ENCODE measurements at regions not wholly inside any gene's neighbourhood (a gene's known extent, or its start where the extent isn't known, plus 50 kb on each side); places are given as distances from the start of the nearest gene placed in this dataset.
"Not testable (repeated sequence)": the region's sequence is repeated elsewhere in the genome, so short reads cannot be mapped to it uniquely, and the experiment has no call there.

DNA sequence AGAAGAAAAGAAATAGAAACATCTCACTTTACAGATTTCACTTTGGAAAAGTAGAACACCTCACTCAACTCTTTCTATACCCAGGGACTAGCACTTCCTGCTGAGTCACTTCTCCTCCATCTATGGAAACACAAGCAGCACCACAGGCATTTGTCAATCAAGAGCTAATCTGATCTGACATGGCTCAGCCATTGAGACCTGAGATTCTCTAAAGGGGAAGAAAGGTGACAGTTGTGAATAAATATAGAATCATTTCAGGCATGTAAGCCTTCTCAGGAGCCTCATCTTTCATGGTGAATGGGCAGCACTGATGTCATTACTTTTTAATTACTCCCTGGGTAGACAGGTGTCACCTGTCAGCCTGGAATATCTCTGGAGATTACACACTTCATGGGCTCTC, 559.8 kb downstream of the HINT1 start:
- no peaks in the 10 kb centered on the region for H3K4me1 ChIP-seq (ENCODE audit: control insufficient read depth in 2 of 2, insufficient read depth in 2 of 2, low read length in 1 of 2)
- no peak overlapping the region for H3K4me3 ChIP-seq (ENCODE audit: low read depth in 1 of 2, low read length in 2 of 2)
- H3K9me3 ChIP-seq (ENCODE audit: control insufficient read depth in 2 of 2, insufficient read depth in 1 of 2, low read depth in 1 of 2, low read length in 1 of 2): no peaks in the 10 kb centered on the region
- H3K36me3 ChIP-seq (ENCODE audit: control insufficient read depth in 2 of 2, insufficient read depth in 2 of 2, low read length in 1 of 2): no peaks in the 10 kb centered on the region
- H3K27me3 ChIP-seq (ENCODE audit: control insufficient read depth in 1 of 2, insufficient read depth in 2 of 2, low read length in 2 of 2): no peaks in the 10 kb centered on the region
- no peak overlapping the region for H3K27ac ChIP-seq (ENCODE audit: low read depth in 2 of 2, low read length in 1 of 2)

DNA sequence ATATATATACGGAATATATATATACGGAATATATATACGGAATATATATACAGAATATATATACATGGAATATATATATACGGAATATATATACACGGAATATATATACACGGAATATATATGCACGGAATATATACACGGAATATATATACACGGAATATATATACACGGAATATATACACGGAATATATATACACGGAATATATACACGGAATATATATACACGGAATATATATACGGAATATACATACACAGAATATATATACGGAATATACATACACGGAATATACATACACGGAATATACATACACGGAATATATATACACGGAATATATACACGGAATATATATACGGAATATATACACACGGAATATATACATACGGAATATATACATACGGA, 568.4 kb downstream of the HINT1 start:
- 83 to 84% methylated on average over 25 of the region's 25 CpGs for WGBS, 2 donors
- H3K36me3 ChIP-seq (ENCODE audit: control insufficient read depth in 2 of 2, insufficient read depth in 2 of 2, low read length in 1 of 2); H3K4me1 ChIP-seq (ENCODE audit: control insufficient read depth in 2 of 2, insufficient read depth in 2 of 2, low read length in 1 of 2); H3K27ac ChIP-seq (ENCODE audit: low read depth in 2 of 2, low read length in 1 of 2); H3K27me3 ChIP-seq (ENCODE audit: control insufficient read depth in 1 of 2, insufficient read depth in 2 of 2, low read length in 2 of 2); H3K9me3 ChIP-seq (ENCODE audit: control insufficient read depth in 2 of 2, insufficient read depth in 1 of 2, low read depth in 1 of 2, low read length in 1 of 2); H3K4me3 ChIP-seq (ENCODE audit: low read depth in 1 of 2, low read length in 2 of 2): not testable (repeated sequence)

DNA sequence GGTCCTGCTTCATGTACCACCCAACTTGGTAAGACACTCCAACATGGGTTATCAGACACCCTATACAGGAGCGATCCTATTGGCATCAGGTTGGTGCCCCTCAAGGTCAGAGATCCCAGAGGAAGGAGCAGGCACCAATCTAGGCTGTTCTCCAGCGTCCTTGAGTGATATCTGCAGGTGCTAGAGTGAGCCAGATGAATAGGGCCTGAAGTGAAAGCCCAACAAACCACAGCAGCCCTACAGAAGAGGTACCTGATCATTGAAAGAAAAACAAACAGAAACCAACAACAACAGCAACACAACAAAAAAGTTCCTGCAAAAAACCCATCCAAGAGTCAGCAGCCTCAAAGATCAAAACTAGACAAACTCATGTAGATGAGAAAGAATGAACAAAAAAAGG, 584.8 kb downstream of the HINT1 start:
- H3K27ac ChIP-seq (ENCODE audit: low read depth in 2 of 2, low read length in 1 of 2): no peak overlapping the region
- no peaks in the 10 kb centered on the region for H3K36me3 ChIP-seq (ENCODE audit: control insufficient read depth in 2 of 2, insufficient read depth in 2 of 2, low read length in 1 of 2)
- no peaks in the 10 kb centered on the region for H3K27me3 ChIP-seq (ENCODE audit: control insufficient read depth in 1 of 2, insufficient read depth in 2 of 2, low read length in 2 of 2)
- WGBS, 2 donors: 59 to 62% methylated on average over 2 of the region's 2 CpGs
- H3K4me1 ChIP-seq (ENCODE audit: control insufficient read depth in 2 of 2, insufficient read depth in 2 of 2, low read length in 1 of 2): no peaks in the 10 kb centered on the region
- H3K4me3 ChIP-seq (ENCODE audit: low read depth in 1 of 2, low read length in 2 of 2): no peak overlapping the region
- H3K9me3 ChIP-seq (ENCODE audit: control insufficient read depth in 2 of 2, insufficient read depth in 1 of 2, low read depth in 1 of 2, low read length in 1 of 2): no peaks in the 10 kb centered on the region

DNA sequence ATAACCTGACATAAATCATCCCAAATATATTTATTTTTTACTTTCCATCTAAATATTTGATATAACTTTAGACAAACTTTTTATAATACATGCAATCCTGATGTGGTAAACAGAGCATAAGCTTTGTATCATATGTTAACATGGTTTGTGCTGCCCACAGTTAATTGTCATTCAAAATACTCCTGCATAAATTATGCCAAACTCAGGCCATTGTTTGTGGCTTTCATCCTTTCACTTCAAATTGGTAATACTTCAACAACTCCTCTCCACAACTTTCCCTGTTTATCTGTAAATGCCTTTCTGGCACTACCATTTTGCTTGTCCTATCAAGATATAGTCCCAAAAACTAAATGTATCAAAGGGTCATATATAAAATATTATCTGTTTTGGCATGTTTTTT, 586.7 kb downstream of the HINT1 start:
- Histone ChIP-seq H3K27me3 (ENCODE audit: control insufficient read depth in 1 of 2, insufficient read depth in 2 of 2, low read length in 2 of 2) (no peaks in the 10 kb centered on the region), H3K36me3 (ENCODE audit: control insufficient read depth in 2 of 2, insufficient read depth in 2 of 2, low read length in 1 of 2) (no peaks in the 10 kb centered on the region), H3K4me3 (ENCODE audit: low read depth in 1 of 2, low read length in 2 of 2) (no peak overlapping the region), H3K27ac (ENCODE audit: low read depth in 2 of 2, low read length in 1 of 2) (no peak overlapping the region), H3K9me3 (ENCODE audit: control insufficient read depth in 2 of 2, insufficient read depth in 1 of 2, low read depth in 1 of 2, low read length in 1 of 2) (no peaks in the 10 kb centered on the region), H3K4me1 (ENCODE audit: control insufficient read depth in 2 of 2, insufficient read depth in 2 of 2, low read length in 1 of 2) (no peaks in the 10 kb centered on the region)

DNA sequence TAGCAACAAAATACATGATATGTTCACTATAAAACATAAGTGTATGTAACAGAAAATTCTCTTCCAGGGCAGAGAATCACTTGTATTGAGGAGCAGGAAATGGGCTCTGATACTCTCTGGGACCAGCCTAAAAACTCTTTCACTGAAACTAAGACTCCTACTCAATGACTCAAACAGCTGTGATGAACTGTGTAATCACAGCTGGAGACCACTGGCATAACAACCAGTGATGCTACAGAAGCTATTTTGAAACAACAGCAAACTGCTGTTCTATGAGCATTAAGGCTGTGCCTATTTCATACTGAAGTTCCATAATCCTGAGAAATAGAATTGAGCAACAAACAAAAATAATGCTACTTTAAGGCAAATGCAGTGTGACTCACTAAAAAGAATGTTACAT, 594.0 kb downstream of the HINT1 start:
- Histone ChIP-seq H3K36me3 (ENCODE audit: control insufficient read depth in 2 of 2, insufficient read depth in 2 of 2, low read length in 1 of 2) (no peaks in the 10 kb centered on the region), H3K27me3 (ENCODE audit: control insufficient read depth in 1 of 2, insufficient read depth in 2 of 2, low read length in 2 of 2) (no peaks in the 10 kb centered on the region), H3K27ac (ENCODE audit: low read depth in 2 of 2, low read length in 1 of 2) (no peak overlapping the region), H3K4me3 (ENCODE audit: low read depth in 1 of 2, low read length in 2 of 2) (no peak overlapping the region), H3K9me3 (ENCODE audit: control insufficient read depth in 2 of 2, insufficient read depth in 1 of 2, low read depth in 1 of 2, low read length in 1 of 2) (no peaks in the 10 kb centered on the region), H3K4me1 (ENCODE audit: control insufficient read depth in 2 of 2, insufficient read depth in 2 of 2, low read length in 1 of 2) (no peaks in the 10 kb centered on the region)

DNA sequence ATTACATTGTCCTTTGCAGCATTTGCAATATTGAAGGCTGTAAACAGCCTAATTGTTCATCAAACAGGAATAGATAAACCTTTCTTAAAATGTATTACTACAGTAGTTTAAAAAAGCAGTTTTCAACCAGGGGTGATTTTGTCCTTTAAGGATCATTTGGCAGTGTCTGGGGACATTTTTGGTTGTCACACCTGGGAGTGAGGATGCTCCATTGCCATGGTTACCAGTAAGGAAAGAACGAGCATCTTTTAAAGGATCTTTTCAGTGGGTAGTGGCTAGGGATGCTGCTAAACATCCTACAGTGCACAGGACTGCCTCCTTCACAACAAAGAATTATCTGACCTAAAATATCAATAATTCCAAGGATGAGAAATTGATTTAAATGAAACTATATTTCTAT, 596.3 kb downstream of the HINT1 start:
- Histone ChIP-seq H3K4me1 (ENCODE audit: control insufficient read depth in 2 of 2, insufficient read depth in 2 of 2, low read length in 1 of 2) (no peaks in the 10 kb centered on the region), H3K9me3 (ENCODE audit: control insufficient read depth in 2 of 2, insufficient read depth in 1 of 2, low read depth in 1 of 2, low read length in 1 of 2) (no peaks in the 10 kb centered on the region), H3K27ac (ENCODE audit: low read depth in 2 of 2, low read length in 1 of 2) (no peak overlapping the region), H3K4me3 (ENCODE audit: low read depth in 1 of 2, low read length in 2 of 2) (no peak overlapping the region), H3K36me3 (ENCODE audit: control insufficient read depth in 2 of 2, insufficient read depth in 2 of 2, low read length in 1 of 2) (no peaks in the 10 kb centered on the region), H3K27me3 (ENCODE audit: control insufficient read depth in 1 of 2, insufficient read depth in 2 of 2, low read length in 2 of 2) (no peaks in the 10 kb centered on the region)
- WGBS, 2 donors: 59 to 69% methylated on average over 1 of the region's 1 CpG

DNA sequence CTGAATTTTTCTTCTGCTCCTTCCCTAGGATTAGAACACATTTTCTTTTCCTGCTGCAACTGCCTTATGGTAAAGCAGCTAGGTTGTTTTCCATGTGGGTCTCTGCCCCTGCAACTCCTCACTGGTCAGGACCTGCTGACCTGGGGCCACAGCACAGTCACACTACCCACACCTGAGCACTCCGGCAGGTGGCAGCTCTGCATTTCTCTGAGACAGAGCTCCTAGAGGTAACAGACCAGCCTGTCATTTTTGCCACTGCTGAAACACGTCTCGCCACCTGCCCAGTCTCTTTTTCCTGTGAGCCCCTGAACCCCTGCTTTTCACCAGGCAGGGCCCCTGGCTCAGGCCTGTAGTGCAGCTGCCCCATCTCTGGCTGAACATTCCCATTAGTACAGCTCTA, 609.6 kb downstream of the HINT1 start:
- 85 to 93% methylated on average over 3 of the region's 3 CpGs for WGBS, 2 donors
- no peaks in the 10 kb centered on the region for H3K27me3 ChIP-seq (ENCODE audit: control insufficient read depth in 1 of 2, insufficient read depth in 2 of 2, low read length in 2 of 2)
- H3K4me3 ChIP-seq (ENCODE audit: low read depth in 1 of 2, low read length in 2 of 2): no peak overlapping the region
- no peaks in the 10 kb centered on the region for H3K36me3 ChIP-seq (ENCODE audit: control insufficient read depth in 2 of 2, insufficient read depth in 2 of 2, low read length in 1 of 2)
- H3K27ac ChIP-seq (ENCODE audit: low read depth in 2 of 2, low read length in 1 of 2): no peak overlapping the region
- H3K4me1 ChIP-seq (ENCODE audit: control insufficient read depth in 2 of 2, insufficient read depth in 2 of 2, low read length in 1 of 2): no peaks in the 10 kb centered on the region
- H3K9me3 ChIP-seq (ENCODE audit: control insufficient read depth in 2 of 2, insufficient read depth in 1 of 2, low read depth in 1 of 2, low read length in 1 of 2): peaks cover 4% of the 10 kb centered on the region in 2 donors

DNA sequence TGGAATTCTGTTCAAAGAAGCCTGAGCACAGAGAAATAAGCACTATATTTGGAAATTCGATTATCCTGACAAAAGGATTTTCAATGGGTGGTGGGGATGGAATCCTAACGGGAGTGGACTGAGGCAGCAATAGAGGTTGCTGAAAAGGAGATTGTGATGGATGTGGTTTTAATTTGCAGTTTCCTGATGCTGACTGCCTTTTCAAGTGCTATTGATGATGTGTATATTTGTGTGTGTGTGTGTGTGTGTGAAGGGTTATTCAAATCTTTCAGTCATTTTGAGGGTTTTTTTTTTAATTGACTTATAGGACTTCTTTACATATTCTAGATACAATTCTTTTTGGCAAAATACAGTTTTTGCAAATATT, 614.5 kb downstream of the HINT1 start:
- H3K27ac ChIP-seq (ENCODE audit: low read depth in 2 of 2, low read length in 1 of 2): no peak overlapping the region
- H3K4me1 ChIP-seq (ENCODE audit: control insufficient read depth in 2 of 2, insufficient read depth in 2 of 2, low read length in 1 of 2): no peaks in the 10 kb centered on the region
- no peaks in the 10 kb centered on the region for H3K36me3 ChIP-seq (ENCODE audit: control insufficient read depth in 2 of 2, insufficient read depth in 2 of 2, low read length in 1 of 2)
- 53 to 54% methylated on average over 2 of the region's 2 CpGs for WGBS, 2 donors
- H3K4me3 ChIP-seq (ENCODE audit: low read depth in 1 of 2, low read length in 2 of 2): no peak overlapping the region
- no peaks in the 10 kb centered on the region for H3K27me3 ChIP-seq (ENCODE audit: control insufficient read depth in 1 of 2, insufficient read depth in 2 of 2, low read length in 2 of 2)
- no peaks in the 10 kb centered on the region for H3K9me3 ChIP-seq (ENCODE audit: control insufficient read depth in 2 of 2, insufficient read depth in 1 of 2, low read depth in 1 of 2, low read length in 1 of 2)

DNA sequence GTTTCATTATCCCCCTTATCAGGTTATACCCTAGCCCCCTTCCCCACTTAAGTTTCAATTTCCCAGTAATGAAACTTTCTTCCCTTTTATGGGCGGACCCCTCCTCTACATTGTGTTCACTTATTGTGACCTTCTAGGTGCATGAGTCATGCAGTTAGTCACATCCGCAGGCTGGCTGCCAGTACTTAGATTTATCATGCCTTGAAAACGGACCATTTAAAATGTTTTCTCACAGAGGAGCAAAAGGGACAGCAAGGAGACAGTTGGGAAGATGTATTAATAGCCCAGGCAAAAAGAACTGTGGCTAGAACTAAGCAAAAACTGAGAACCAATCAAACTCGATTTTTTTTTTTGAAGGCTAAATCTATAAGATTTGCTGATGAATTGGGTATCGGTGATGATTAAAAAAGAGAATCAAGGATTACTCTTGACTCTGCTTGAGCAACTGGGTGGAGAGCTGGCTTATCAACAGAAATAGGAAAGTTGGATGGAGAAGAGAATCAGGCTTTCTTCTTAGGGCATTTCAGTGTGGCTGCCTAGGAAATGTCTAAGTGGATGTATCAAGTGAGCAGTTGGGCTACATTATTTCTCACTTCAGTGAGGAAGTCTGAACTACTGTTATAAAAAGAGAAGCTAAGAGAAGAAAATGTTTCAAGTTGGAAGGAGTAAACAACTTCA, 615.0 kb downstream of the HINT1 start:
- no peaks in the 10 kb centered on the region for H3K4me1 ChIP-seq (ENCODE audit: control insufficient read depth in 2 of 2, insufficient read depth in 2 of 2, low read length in 1 of 2)
- H3K9me3 ChIP-seq (ENCODE audit: control insufficient read depth in 2 of 2, insufficient read depth in 1 of 2, low read depth in 1 of 2, low read length in 1 of 2): no peaks in the 10 kb centered on the region
- H3K4me3 ChIP-seq (ENCODE audit: low read depth in 1 of 2, low read length in 2 of 2): no peak overlapping the region
- no peaks in the 10 kb centered on the region for H3K27me3 ChIP-seq (ENCODE audit: control insufficient read depth in 1 of 2, insufficient read depth in 2 of 2, low read length in 2 of 2)
- 49 to 60% methylated on average over 5 of the region's 5 CpGs for WGBS, 2 donors
- H3K27ac ChIP-seq (ENCODE audit: low read depth in 2 of 2, low read length in 1 of 2): no peak overlapping the region
- no peaks in the 10 kb centered on the region for H3K36me3 ChIP-seq (ENCODE audit: control insufficient read depth in 2 of 2, insufficient read depth in 2 of 2, low read length in 1 of 2)

DNA sequence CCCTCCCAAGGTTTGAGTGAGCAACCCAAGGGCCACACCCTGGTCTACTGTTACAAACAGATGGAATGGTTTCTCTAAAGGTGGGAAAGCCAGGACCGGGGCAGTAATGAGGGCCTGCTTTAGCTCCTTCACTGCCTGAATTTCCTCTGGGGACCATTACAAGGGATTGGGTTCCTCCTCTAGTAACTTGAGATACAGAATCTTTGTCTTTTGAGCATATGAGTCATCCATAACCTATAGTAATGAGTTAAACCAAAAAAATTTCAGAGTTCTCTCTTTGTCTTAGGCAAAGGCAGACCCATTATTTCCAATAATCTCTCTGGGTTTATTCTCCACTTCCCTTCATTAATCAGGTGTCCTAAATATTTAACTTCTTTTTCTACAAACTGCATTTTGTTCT, 618.8 kb downstream of the HINT1 start:
- H3K9me3 ChIP-seq (ENCODE audit: control insufficient read depth in 2 of 2, insufficient read depth in 1 of 2, low read depth in 1 of 2, low read length in 1 of 2): no peaks in the 10 kb centered on the region
- WGBS, 2 donors: 73 to 94% methylated on average over 1 of the region's 1 CpG
- H3K4me3 ChIP-seq (ENCODE audit: low read depth in 1 of 2, low read length in 2 of 2): no peak overlapping the region
- H3K27me3 ChIP-seq (ENCODE audit: control insufficient read depth in 1 of 2, insufficient read depth in 2 of 2, low read length in 2 of 2): no peaks in the 10 kb centered on the region
- no peak overlapping the region for H3K27ac ChIP-seq (ENCODE audit: low read depth in 2 of 2, low read length in 1 of 2)
- H3K36me3 ChIP-seq (ENCODE audit: control insufficient read depth in 2 of 2, insufficient read depth in 2 of 2, low read length in 1 of 2): no peaks in the 10 kb centered on the region
- H3K4me1 ChIP-seq (ENCODE audit: control insufficient read depth in 2 of 2, insufficient read depth in 2 of 2, low read length in 1 of 2): no peaks in the 10 kb centered on the region
